GM19239 (cell line): ENCODE measurements at regions not wholly inside any gene's neighbourhood (a gene's known extent, or its start where the extent isn't known, plus 50 kb on each side); places are given as distances from the start of the nearest gene placed in this dataset.
"Not testable (repeated sequence)": the region's sequence is repeated elsewhere in the genome, so short reads cannot be mapped to it uniquely, and the experiment has no call there.

Source experiments
- DNase-seq: peaks from one replicate; pipeline ENCODE4 v3.0.0; 2011; ENCODE audit warnings: low spot score; ENCODE audit not compliant: insufficient read length
- FAIRE-seq: peaks from 2 replicates; lab custom pipeline; 2011; peaks lifted over from hg19 to GRCh38; lab: Jason Lieb, UNC

- FAIRE-seq (no peak), DNase-seq (no peak)
Measured at GRCh38 chr1:41995441-41996130, 76.9 kb upstream of the HIVEP3 start.

DNA sequence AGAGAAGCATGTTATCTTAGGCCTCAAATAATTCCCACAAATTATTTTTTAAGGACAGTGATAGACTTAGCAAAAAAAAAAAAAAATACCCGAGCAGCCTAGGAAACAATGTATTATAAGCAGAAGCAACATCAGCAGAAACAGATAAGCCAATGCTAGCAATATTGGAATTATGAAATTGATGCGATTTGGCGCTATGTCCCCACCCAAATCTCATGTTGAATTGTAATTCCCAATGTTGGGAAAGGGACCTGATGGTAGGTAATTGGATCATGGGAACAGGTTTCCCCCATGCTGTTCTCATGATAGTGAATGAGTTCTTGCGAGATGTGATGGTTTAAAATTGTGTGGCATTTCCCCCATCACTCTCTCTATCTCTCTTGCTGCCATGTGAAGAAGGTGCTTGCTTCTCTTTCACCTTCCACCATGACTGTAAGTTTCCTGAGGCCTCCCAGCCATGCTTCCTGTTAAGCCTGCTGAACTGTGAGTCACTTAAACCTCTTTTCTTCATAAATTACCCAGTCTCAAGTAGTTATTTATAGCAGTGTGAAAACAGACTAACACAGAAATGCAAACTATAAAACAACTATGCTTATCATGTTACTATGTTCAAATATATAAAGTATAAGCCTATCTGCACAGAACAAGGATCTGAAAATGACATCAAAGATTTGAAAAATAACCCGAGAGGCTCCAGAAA, 75.6 kb upstream of the HIVEP3 start:
- no peak for DNase-seq
- FAIRE-seq: peak; percentile 87

- no peak for FAIRE-seq
- no peak for DNase-seq
Measured at GRCh38 chr1:41983451-41983850, 64.7 kb upstream of the HIVEP3 start.

DNA sequence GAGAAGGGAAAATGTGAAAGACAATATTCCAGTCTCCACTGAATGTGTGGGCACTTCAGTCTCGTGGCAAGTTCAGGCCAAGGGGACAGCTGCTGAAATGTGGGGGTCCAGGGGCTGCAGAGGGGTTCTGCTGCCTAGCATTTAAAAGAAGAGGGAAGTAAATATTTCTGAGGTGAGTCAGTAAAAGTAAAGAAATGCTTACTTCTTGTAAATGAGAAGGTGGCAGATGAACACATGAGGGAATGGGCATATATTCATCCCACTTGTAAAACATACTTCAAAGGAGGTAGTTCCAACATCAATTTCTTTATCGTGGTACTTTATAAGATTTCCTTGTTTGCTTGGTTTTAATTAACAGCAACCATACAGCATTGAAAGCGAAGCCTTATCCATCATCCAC, 63.1 kb upstream of the HIVEP3 start:
- no peak for DNase-seq
- peak; percentile 52 for FAIRE-seq

GRCh38 chr1:41980827-41981653, 62.3 kb upstream of the HIVEP3 start:
- no peak for DNase-seq
- peak; percentile 28 for FAIRE-seq

DNA sequence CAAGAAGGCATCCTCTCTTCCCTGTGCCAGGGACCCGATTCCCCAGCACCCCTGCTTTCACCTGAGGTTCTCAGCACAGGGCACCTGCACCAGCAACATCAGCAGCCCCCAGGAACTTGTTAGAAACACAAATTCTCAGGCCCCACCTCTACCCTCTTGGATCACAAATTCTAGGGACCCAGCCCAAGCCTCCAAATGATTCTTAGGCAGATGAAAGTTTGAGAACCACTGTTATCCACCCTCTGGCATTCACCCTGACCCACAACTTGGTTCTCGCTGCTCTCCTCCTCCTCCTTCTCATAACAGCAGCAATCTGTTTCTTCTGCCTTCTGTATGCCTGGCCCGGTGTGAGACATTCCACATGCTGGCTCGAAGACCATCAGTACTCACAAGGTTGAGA, 60.3 kb upstream of the HIVEP3 start:
- DNase-seq (no peak), FAIRE-seq (no peak)

DNA sequence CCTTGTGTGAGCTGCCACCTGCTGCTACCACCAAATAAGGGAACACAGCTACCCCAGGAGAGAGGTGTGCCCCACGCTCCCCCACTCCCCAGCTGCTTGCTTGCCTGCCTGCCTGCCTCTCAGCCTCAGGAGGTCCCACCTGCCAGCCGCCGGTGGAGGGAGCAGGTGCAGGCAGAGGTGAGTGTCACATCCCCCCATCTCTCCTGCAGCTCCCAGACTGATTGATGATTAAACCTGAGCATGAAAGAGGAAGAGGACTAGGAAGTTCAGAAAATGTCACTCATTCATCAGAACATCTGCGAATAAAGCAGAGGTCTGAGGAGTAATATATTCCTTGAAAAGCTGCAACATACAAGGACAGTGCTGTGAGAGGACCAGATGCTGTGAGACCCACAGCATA, 58.6 kb upstream of the HIVEP3 start:
- FAIRE-seq: peak; percentile 63
- DNase-seq: no peak

DNA sequence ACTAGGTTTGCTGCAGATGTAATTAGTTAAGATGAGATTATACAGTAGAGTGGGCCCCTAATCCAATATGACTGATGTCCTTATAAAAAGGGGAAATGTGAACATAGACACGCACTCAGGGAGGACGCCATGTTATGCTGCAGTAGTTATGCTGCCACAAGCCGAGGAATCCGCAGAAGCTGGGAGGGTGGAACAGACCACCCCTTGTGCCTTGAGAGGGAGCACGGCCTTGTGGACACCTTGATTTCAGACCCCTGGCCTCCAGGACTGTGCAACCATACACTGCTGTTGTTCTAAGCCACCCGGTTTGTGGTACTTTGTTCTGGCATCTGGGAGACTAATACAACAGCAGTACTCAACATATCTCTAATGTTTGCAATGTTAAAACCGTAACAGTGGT, 57.9 kb upstream of the HIVEP3 start:
- no peak for DNase-seq
- no peak for FAIRE-seq

GRCh38 chr1:41975850-41976569, 57.3 kb upstream of the HIVEP3 start:
- FAIRE-seq (no peak), DNase-seq (no peak)

DNA sequence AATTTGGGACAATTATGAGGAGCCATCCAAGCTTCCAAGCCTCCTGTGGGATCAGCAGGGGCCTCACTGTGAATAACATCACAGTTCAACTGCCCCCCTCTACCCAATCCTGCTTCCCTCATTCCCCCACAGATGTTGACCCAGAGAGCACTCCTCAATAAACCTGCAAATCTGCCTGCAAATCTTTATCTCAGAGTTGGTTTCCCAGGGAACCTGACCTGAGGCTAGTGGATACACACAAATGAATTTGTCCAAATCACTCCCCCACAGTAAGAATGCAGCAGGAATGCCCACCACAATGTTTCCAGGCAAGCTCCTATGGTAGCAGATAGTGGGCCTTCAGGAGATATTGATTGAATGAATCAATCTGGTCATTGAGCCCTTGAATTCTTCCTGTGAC, 56.4 kb upstream of the HIVEP3 start:
- DNase-seq (no peak), FAIRE-seq (no peak)

DNA sequence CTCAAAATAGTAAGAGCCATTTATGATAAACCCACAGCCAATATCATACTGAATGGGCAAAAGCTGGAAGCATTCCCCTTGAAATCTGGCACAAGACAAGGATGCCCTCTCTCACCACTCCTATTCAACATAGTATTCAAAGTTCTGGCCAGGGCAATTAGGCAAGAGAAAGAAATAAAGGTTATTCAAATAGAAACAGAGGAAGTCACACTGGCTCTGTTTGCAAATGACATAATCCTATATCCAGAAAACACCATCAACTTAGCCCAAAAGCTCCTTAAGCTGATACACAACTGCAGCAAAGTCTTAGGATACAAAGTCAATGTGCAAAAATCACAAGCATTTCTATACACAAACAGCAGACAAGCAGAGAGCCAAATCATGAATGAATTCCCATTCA, 49.8 kb upstream of the HIVEP3 start:
- FAIRE-seq, DNase-seq: not testable (repeated sequence)
